A673 (cell line): ENCODE measurements at regions not wholly inside any gene's neighbourhood (a gene's known extent, or its start where the extent isn't known, plus 50 kb on each side); places are given as distances from the start of the nearest gene placed in this dataset.
"Not testable (repeated sequence)": the region's sequence is repeated elsewhere in the genome, so short reads cannot be mapped to it uniquely, and the experiment has no call there.

ENCODE experiments used
- BruUV-seq: library from RNA; stranded (reverse); fragments of 400-500 nt; replicated peaks from 2 replicates; lab custom pipeline; 2021; lab: Mats Ljungman, UMichigan
- CTCF ChIA-PET: fragments of 300-600 bp; sonication (Branson Sonifier 250); formaldehyde crosslinking; loops from one replicate; lab custom pipeline; 2022; ENCODE audit warnings: antibody characterized with exemption; lab: Charles Lee
- POLR2A ChIA-PET: fragments of 300-600 bp; sonication (Branson Sonifier 250); formaldehyde crosslinking; loops from one replicate; lab custom pipeline; 2022; ENCODE audit warnings: antibody characterized with exemption; ENCODE audit not compliant: low non-redundant PET; lab: Charles Lee
- DNase-seq: peaks from one replicate; pipeline ENCODE4 v3.0.0-alpha.2; 2015; ENCODE audit warnings: low spot score
- H3K27ac ChIP-seq: fragments of 200-600 bp; sonication (generic); 2 replicates; pipeline ENCODE4 v1.5.1; 2016; ENCODE audit warnings: mixed run types, low read depth, mild to moderate bottlenecking, mixed read lengths, antibody characterized with exemption, low read length; ENCODE audit not compliant: poor library complexity, severe bottlenecking
- H3K27me3 ChIP-seq: fragments of 200-600 bp; sonication (generic); replicated peaks from 2 replicates; pipeline ENCODE4 v1.6.1; 2017; ENCODE audit warnings: mixed run types, low read depth, mild to moderate bottlenecking, mixed read lengths, antibody characterized with exemption, low read length; ENCODE audit not compliant: insufficient read depth, poor library complexity
- H3K36me3 ChIP-seq: fragments of 200-600 bp; sonication (generic); 2 replicates; pipeline ENCODE4 v1.6.1; 2016; ENCODE audit warnings: mixed run types, mild to moderate bottlenecking, mixed read lengths, antibody characterized with exemption, low read length; ENCODE audit not compliant: insufficient read depth, poor library complexity, severe bottlenecking
- H3K4me1 ChIP-seq: fragments of 200-600 bp; sonication (generic); 2 replicates; pipeline ENCODE4 v1.6.1; 2017; ENCODE audit warnings: mixed run types, mild to moderate bottlenecking, mixed read lengths, antibody characterized with exemption, low read length; ENCODE audit not compliant: insufficient read depth, poor library complexity, severe bottlenecking
- H3K4me3 ChIP-seq: fragments of 200-600 bp; sonication (generic); 2 replicates; pipeline ENCODE4 v1.5.1; 2016; ENCODE audit warnings: low read depth, mixed run types, mild to moderate bottlenecking, mixed read lengths, low read length; ENCODE audit not compliant: poor library complexity, severe bottlenecking
- H3K9me3 ChIP-seq: fragments of 200-600 bp; sonication (generic); 2 replicates; pipeline ENCODE4 v1.6.1; 2016; ENCODE audit warnings: mixed run types, low read depth, mild to moderate bottlenecking, mixed read lengths, antibody characterized with exemption, low read length; ENCODE audit not compliant: poor library complexity, severe bottlenecking
- CTCF ChIP-seq: fragments of 300-800, 200-600 bp; sonication (generic); conservative IDR thresholded peaks from 2 replicates; pipeline ENCODE4 v1.5.1; 2017; ENCODE audit warnings: low read depth, mild to moderate bottlenecking, antibody characterized with exemption, low read length, moderate library complexity, mixed read lengths
- EZH2 ChIP-seq: fragments of 200-600 bp; sonication (generic); IDR thresholded peaks from 2 replicates; pipeline ENCODE4 v1.6.1; 2017; ENCODE audit warnings: borderline replicate concordance, low read depth, mild to moderate bottlenecking, mixed read lengths, antibody characterized with exemption, low read length; ENCODE audit not compliant: poor library complexity, severe bottlenecking
- intact Hi-C: fragments of 100-400 bp; cut with micrococcal nuclease; formaldehyde crosslinking; loops from one replicate; pipeline ENCODE4 v1.10.0; 2022; ENCODE audit not compliant: unreplicated experiment

- CTCF ChIA-PET: no interaction called here
- intact Hi-C loops: loop anchor here (5.0 kb wide), 1 partner anchor 84 kb away; no protein-coding TSS in a partner anchor
Observed at GRCh38 chr17:20908313-20909267, 134.2 kb downstream of the USP22 start.

GRCh38 chr17:20914658-20915057 lies 128.2 kb downstream of the USP22 start:
- BruUV-seq: no TSS peak
- Histone ChIP-seq H3K9me3 (no peaks in the 10 kb centered on the region), H3K36me3 (no peaks in the 10 kb centered on the region), H3K4me3 (no peak overlapping the region), H3K4me1 (no peaks in the 10 kb centered on the region), H3K27me3 (no peaks in the 10 kb centered on the region), H3K27ac (no peak overlapping the region)
- DNase-seq: no peak
- CTCF ChIA-PET: no interaction called here
- TF ChIP-seq EZH2: no peak
- no peak for TF ChIP-seq CTCF
- intact Hi-C loops: no loop called here
- POLR2A ChIA-PET: no interaction called here

More at GRCh38 chr17:20908313-20909267, 134.2 kb downstream of the USP22 start:
- TSS peak; percentile 87 for BruUV-seq
- TF ChIP-seq EZH2 (no peak), CTCF (peak; percentile 55)
- peak overlapping the region; percentile 40 for H3K4me3 ChIP-seq
- H3K27me3 ChIP-seq: no peaks in the 10 kb centered on the region
- peak overlapping the region; percentile 70 for H3K27ac ChIP-seq
- peak; percentile 84 for DNase-seq
- H3K4me1 ChIP-seq: peaks cover 8% of the 10 kb centered on the region
- H3K36me3 ChIP-seq: no peaks in the 10 kb centered on the region
- POLR2A ChIA-PET: no interaction called here
- no peaks in the 10 kb centered on the region for H3K9me3 ChIP-seq

GRCh38 chr17:20916383-20916782 lies 126.4 kb downstream of the USP22 start:
- POLR2A ChIA-PET: no interaction called here
- intact Hi-C loops: no loop called here
- no peak for DNase-seq
- Histone ChIP-seq H3K36me3 (no peaks in the 10 kb centered on the region), H3K9me3 (no peaks in the 10 kb centered on the region), H3K27me3 (no peaks in the 10 kb centered on the region), H3K4me1 (peaks cover 6% of the 10 kb centered on the region), H3K4me3 (peak overlapping the region; percentile 22), H3K27ac (no peak overlapping the region)
- BruUV-seq: no TSS peak
- TF ChIP-seq EZH2: no peak
- TF ChIP-seq CTCF: no peak
- CTCF ChIA-PET: no interaction called here

GRCh38 chr17:20917610-20918306 lies 125.1 kb downstream of the USP22 start:
- POLR2A ChIA-PET, intact Hi-C loops: not testable (repeated sequence)

More at GRCh38 chr17:20917610-20918306, 125.1 kb downstream of the USP22 start:
- BruUV-seq, H3K4me3 ChIP-seq, DNase-seq, H3K27me3 ChIP-seq, H3K9me3 ChIP-seq, H3K36me3 ChIP-seq, CTCF ChIA-PET, H3K27ac ChIP-seq, H3K4me1 ChIP-seq: not testable (repeated sequence)
